ENCODE measurements at regions not wholly inside any gene's neighbourhood (a gene's known extent, or its start where the extent isn't known, plus 50 kb on each side); places are given as distances from the start of the nearest gene placed in this dataset.

GRCh38 chr18:22074282-22075070 lies 94.9 kb upstream of the GATA6 start:
- no peak for DNase-seq

DNA sequence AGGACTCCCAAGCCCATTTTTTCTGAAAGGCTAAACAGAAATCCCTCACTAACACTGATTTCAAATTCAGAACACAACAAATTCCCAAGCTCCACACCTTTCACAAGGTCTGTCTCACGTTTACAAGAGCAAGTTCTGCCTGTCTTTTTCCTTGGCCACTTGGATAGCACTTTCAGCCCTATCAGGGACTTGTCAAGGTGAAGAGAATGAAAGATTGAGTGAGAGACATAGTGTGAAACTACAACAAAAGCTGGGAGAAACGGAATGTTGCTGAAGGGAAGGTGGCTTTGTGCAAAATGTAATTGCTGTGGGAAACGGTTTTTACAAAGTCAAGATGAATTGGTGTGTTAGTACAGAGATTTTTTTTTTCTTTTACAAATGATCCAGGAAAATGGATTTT lies 89.4 kb upstream of the GATA6 start:
- DNase-seq, result no peak

GRCh38 chr18:22082408-22082807 lies 87.0 kb upstream of the GATA6 start:
- no peak for DNase-seq

DNA sequence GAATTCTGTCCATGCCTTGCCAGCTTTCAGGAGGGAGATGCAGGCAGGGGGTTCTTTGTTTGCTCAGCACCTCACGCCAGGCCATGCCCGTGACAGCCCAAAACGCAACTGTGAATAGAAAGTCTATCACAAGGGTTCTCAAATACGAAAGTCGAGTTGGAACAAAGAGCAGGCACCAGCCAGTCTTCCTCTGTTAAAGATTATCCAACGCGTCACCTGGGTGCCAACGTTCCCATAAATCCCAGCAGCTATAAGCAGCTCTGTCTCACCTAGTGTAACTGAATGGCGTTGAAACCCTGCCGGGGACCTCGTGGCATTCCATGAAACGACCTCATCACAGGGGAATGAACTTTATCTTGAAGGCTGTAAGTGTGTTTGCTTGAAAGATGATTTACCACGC lies 84.8 kb upstream of the GATA6 start:
- DNase-seq, result no peak

DNA sequence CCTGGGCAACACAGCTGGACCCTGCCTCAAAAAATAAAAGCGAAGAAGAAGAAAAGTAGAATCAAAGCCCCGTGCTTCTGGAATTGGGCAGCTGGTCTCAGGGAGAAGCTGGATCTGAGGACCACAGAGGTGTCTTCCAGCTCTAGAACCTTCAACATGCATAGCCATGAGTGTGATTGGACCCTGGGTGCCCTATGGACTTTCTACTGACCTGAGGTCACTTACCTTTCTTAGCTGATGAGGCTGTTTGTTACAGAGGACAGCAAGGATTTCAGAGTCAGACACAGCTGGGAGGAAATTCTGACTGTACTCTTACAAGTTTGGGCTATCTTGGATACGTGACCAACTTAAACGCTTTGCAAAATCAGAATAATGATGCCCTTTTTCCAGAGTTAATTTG lies 82.4 kb upstream of the GATA6 start:
- no peak for DNase-seq

- no peak for DNase-seq
Observed at GRCh38 chr18:22088029-22088428, 81.4 kb upstream of the GATA6 start.

- no peak for DNase-seq
Observed at GRCh38 chr18:22088996-22089640, 80.3 kb upstream of the GATA6 start.

DNA sequence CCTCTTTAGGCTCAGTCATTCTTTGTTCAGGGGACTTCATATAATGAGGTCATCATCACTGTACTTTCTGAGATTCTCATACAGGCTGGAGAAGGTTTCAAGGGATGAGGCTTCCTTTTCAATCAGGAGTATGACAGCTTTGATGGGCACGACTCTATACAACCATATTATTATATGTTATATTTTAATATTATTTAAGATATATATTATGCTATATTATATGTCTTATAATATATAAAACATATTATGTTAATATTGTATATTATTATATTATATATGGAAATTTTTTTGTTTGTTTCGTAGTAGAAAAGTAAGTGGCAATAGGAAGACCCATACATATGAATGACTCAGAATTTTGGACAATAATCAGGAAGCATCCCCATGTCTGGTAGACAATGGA lies 78.0 kb upstream of the GATA6 start:
- no peak for DNase-seq

- DNase-seq, result no peak
Observed at GRCh38 chr18:22093731-22094357, 75.5 kb upstream of the GATA6 start.

DNA sequence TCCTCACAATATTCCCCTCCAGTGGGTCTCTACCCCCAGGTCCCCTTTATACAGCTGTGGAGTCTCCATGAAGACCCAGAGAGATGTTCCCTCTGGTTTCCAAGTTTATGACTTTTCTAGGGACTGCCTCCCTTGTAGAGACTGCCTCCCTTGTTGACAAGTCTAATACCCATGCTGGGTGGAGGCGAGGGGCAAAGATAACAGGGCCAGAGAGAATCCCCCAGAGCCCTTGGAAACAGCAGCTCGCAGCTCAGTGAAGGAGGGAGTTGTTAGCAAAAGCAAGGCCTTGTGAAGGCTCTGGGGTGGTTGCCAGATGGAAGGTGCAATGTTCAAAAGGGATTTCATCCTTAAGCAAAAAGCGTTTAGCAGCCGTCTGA lies 75.0 kb upstream of the GATA6 start:
- DNase-seq, result no peak

DNA sequence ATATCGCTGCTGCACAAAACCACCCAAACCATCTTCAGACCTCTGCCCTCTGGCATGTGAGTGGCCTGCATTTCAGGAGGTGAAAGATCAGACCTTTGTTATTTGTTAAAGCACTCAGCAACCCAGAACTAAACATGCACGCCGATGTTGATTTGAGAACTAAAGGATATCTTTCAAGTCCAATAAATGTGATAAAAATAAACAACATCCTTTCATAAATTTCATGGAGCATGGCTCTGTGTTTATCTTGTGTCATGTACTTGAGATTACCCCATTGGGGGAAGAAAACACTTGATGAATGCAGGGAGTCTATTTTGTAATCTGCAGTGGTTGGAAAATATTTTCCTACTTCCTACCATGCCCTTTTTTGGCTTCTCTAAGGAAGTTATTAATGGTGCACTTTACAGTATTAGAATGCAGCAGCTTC lies 70.8 kb upstream of the GATA6 start:
- no peak for DNase-seq

- DNase-seq, result no peak
Observed at GRCh38 chr18:22099925-22100324, 69.5 kb upstream of the GATA6 start.

DNA sequence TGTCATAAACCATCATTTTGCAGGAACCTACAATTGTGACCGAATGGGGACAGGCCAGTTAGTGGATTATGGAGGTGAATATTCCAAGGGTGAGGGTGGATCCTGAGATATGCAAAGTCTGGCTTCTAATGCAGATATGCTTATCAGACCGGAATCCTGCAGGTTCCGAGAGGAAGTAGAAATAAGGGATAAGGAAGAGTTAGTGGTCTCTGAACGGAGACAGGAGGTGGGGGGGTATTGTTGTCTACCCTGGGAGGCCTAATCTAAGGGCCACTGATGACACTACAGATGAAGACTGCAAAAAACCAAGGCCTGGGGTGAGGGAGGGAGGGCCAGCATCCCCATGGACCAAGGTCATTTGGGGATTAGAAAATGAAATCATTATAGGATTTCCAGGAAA lies 67.7 kb upstream of the GATA6 start:
- DNase-seq, result no peak

DNA sequence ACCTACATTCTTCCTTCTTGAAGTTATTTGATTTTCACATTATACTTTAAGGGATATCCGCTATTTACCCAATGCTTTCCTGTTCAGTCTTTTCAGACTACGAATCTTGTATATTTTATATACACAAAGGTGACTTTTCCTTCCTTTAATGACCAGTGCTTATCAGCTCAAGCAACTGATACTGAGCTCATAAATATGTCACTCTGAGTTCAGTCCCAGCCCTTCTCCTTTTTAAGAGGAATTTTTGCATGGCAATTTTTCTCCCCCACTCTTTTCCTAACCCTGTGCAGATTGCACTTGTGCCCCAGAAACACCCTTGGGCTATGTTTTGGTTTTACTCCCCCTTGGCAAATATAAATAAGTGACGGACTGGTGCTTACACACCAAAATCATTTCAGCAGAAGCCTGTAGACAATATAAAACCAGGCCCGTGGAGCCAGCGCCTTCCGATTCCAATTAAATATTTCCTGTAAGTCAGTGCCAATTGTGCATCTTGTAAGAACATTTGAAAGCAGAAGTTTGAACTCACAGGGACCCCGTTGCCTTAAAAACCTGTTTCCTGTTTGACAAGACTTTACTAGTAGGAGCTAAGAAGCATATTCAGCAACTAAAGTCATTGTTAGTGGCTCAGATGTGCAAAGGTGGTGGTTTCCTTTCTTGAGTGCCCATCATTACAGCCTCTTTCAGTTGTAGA lies 66.3 kb upstream of the GATA6 start:
- DNase-seq, result no peak

DNA sequence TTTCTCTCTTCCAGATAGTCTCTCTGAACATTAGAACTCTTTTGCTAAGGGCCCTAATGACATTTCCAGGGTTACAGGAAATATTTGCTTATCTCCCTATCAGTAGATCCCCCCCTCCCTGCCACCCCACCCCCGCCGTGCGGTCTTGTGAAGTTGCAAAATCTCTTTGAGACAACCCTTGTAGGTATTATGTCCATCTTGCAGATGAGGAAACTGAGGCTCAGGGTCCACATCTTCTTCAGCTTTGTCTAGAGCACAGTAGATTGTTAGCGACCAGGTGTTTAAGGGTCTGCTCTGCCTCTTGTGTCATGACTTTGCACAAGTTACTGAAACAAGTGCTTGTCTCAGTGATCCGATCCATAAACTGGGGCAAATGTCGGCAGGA lies 65.8 kb upstream of the GATA6 start:
- DNase-seq, result no peak

- no peak for DNase-seq
Observed at GRCh38 chr18:22106536-22107292, 62.7 kb upstream of the GATA6 start.

GRCh38 chr18:22108674-22109073 lies 60.7 kb upstream of the GATA6 start:
- DNase-seq, result no peak

- no peak for DNase-seq
Observed at GRCh38 chr18:22109535-22109934, 59.9 kb upstream of the GATA6 start.

DNA sequence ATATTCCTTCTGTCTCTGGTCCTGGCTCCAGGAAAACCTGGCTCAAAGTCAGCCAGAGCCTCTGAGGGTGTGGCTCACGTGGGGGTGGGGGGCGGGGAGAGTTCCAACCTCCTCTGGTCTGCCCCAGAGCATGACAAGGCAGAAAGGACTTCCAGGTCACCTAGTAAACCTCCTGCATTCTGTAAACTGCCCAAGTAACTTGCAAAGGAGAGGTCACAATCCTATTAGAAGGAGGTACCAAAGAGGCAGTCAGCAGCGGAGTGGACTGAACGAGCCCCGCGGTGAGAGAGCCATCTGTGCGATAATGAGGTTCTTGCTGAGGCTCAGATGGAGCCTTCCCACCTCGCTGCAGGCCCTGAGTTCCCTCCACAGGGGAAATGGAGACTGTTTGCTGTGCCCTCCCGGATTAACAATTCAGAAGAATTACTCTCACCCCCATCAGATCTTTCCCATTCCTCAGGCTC lies 58.9 kb upstream of the GATA6 start:
- peak; percentile 14 for DNase-seq

GRCh38 chr18:22112215-22112614 lies 57.2 kb upstream of the GATA6 start:
- DNase-seq, result no peak

DNA sequence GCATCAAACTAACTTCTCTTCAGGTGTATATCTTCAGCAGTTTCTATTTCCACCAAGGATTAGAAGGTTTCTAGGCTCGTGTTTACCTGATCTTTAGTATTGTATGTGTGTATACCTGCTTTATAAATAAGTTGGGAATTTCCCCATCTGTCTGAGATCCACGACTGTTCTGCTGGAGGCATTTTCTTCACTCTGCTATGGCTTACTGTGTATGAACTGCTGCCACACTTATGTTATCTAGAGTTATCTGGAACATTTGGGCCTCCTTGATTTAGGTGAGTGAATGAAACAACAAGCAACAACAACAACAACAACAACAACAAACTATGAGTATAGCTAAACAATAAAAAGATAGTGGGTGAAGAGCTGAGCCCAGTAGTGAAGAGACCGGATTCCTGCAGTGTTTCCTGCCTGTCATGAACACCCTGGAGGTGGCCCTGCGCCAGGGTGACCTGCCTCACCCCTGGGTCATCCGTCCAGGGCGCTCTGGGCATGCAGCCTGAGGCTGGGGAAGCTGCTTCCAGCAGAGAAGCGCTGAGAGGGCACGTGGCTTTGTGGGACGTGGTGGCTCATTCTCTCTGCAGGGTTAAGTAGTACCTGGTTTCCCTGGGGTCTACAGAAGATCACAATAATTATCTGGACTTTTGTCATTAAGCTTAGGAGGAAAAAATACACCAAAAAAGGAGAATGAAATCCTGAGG lies 56.1 kb upstream of the GATA6 start:
- no peak for DNase-seq
